GM12892 (cell line): ENCODE measurements at regions not wholly inside any gene's neighbourhood (a gene's known extent, or its start where the extent isn't known, plus 50 kb on each side); places are given as distances from the start of the nearest gene placed in this dataset.

Experiments used
- POLR2A ChIP-seq: IDR thresholded peaks from 2 replicates; pipeline ENCODE4 v1.6.1; 2011; ENCODE audit warnings: low read depth, low read length, control low read depth
- POLR2AphosphoS5 ChIP-seq: IDR thresholded peaks from 2 replicates; pipeline ENCODE4 v1.6.1; 2011; ENCODE audit warnings: low read depth, low read length, control low read depth

GRCh38 chr18:49662506-49662905, 100.6 kb downstream of the LIPG start:
- TF ChIP-seq POLR2A (no peak), POLR2AphosphoS5 (no peak)
